ENCODE measurements at regions not wholly inside any gene's neighbourhood (a gene's known extent, or its start where the extent isn't known, plus 50 kb on each side); places are given as distances from the start of the nearest gene placed in this dataset.
"Not testable (repeated sequence)": the region's sequence is repeated elsewhere in the genome, so short reads cannot be mapped to it uniquely, and the experiment has no call there.

DNA sequence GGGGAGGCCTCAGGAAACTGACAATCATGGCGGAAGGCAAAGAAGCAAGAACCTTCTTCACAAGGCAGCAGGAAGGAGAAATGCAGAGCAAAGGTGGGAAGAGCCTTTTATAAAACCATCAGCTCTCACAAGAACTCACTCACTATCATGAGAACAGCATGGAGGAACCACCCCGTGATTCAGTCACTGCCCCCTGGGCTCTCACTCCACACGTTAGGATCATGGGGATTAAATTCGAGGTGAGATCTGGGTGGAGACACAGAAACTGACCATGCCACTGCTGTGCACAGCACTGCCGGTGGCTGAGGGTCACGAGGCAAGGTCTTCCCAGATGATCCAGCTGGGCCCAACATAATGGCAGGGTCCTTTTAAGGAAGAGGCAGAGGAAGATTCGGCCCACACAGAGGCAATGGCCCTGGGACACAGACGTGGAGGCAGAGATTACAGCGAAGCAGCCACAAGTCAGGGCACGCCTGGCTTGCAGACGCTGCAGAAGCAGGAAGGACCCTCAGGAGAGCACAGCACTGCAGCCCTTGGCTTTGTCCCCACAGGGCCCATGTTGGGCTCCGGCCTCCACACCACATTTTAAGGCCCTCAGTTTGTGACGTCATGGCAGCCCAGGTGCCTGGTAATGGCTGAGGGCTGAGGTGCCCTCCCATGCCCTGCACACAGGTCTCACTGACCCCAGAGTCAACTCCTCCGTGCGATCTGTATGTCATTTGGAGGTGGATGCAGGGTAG is 160.8 kb downstream of the LAT start:
- TF ChIP-seq, protein P1, sequence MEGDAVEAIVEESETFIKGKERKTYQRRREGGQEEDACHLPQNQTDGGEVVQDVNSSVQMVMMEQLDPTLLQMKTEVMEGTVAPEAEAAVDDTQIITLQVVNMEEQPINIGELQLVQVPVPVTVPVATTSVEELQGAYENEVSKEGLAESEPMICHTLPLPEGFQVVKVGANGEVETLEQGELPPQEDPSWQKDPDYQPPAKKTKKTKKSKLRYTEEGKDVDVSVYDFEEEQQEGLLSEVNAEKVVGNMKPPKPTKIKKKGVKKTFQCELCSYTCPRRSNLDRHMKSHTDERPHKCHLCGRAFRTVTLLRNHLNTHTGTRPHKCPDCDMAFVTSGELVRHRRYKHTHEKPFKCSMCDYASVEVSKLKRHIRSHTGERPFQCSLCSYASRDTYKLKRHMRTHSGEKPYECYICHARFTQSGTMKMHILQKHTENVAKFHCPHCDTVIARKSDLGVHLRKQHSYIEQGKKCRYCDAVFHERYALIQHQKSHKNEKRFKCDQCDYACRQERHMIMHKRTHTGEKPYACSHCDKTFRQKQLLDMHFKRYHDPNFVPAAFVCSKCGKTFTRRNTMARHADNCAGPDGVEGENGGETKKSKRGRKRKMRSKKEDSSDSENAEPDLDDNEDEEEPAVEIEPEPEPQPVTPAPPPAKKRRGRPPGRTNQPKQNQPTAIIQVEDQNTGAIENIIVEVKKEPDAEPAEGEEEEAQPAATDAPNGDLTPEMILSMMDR (IDR thresholded peaks at IDR 0.05; ENCODE audit: insufficient read depth, low read length, poor library complexity, severe bottlenecking) = not testable (repeated sequence)
- TF ChIP-seq EZH2phosphoT487 (conservative IDR thresholded peaks at IDR 0.05; ENCODE audit: low read length) = not testable (repeated sequence)
